ENCODE measurements at regions not wholly inside any gene's neighbourhood (a gene's known extent, or its start where the extent isn't known, plus 50 kb on each side); places are given as distances from the start of the nearest gene placed in this dataset.

GRCh38 chr6:67886840-67887292 is 748.2 kb upstream of the ADGRB3 start:
- TF ChIP-seq POLR2AphosphoS5 (IDR thresholded peaks at IDR 0.05; ENCODE audit: low read depth, low read length) (no peak), POLR2A (IDR thresholded peaks at IDR 0.05; ENCODE audit: low read depth, low read length) (no peak), TAF1 (IDR thresholded peaks at IDR 0.05; ENCODE audit: low read depth, low read length) (no peak), POU2F2 (IDR thresholded peaks at IDR 0.05; ENCODE audit: low read depth, low read length) (no peak), PAX5 (IDR thresholded peaks at IDR 0.05; ENCODE audit: insufficient read depth, low read length, severe bottlenecking) (no peak), SPI1 (IDR thresholded peaks at IDR 0.05; ENCODE audit: low read depth, low read length) (no peak)

All from GM12891 (cell line).